ENCODE measurements at regions not wholly inside any gene's neighbourhood (a gene's known extent, or its start where the extent isn't known, plus 50 kb on each side); places are given as distances from the start of the nearest gene placed in this dataset.
"Not testable (repeated sequence)": the region's sequence is repeated elsewhere in the genome, so short reads cannot be mapped to it uniquely, and the experiment has no call there.

DNA sequence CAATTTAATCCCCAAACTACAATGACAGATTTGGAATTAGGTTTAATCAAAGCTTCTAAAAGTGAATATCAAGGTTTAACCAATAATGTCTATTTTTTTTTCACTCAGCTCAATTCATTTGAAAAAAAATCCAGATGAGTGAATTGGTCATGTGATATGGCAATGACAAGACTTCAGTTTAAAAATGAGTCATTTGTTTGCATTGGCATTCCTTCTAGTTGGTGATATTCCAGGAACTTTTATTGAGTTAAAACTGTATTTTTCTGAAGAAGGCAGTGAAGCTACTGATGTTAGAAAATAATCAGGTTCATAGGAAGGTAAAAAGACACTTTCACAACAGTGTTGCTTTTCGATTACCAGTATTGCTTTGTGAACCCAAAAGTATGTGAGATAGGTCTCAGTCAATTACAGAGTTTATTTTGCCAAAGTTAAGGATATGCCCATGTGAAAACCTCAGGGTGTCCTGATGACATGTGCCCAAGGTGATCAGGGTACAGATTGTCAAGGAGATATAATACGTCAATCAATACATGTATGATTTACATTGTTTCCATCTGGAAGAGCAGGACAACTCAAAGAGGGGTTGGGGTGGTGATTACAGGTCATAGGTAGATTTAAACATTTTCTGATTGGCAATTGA is 1214.9 kb downstream of the GALC start:
- no peak for DNase-seq

DNA sequence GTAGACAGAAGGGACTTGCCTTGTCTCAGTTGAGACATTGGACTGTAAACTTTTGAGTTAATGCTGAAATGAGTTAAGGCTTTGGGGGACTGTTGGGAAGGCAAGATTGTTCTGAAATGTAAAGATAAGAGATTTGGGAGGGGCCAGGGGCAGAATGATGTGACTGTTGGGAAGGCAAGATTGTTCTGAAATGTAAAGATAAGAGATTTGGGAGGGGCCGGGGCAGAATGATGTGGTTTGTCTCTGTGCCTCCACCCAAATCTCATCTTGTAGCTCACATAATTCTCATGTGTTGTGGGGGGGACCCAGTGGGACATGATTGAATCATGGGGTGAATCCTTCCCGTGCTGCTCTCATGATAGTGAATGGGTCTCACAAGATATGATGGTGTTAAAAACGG is 1217.1 kb downstream of the GALC start:
- DNase-seq, result not testable (repeated sequence)

DNA sequence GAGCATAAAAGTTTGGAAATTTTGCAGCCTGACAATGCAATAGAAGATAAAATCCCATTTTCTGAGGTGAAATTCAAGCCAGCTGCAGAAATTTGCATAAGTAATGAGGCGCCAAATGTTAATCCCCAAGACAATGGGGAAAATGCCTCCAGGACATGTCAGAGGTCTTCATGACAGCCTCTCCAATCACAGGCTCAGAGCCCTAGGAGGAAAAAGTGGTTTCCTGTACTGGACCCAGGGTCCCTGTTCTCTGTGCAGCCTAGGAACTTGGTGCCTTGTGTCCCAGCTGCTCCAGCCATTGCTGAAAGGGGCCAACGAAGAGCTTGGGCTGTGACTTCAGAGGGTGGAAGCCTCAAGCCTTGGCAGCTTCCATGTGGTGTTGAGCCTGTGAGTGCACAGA is 1218.1 kb downstream of the GALC start:
- DNase-seq, result no peak

DNA sequence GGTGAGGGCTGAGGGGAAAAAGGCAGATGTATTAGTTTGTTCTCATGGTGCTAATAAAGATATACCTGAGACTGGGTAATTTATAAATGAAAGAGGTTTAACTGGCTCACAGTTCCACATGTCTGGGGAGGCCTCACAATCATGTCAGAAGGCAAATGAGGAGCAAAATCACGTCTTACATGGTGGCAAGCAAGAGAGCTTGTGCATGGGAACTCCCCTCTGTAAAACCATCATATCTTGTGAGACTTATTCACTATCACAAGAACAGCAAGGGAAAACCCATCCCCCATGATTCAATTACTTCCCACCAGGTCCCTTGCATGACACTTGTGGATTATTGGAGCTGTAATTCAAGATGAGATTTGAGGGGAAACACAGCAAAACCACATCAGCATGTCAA is 1220.9 kb downstream of the GALC start:
- no peak for DNase-seq

DNA sequence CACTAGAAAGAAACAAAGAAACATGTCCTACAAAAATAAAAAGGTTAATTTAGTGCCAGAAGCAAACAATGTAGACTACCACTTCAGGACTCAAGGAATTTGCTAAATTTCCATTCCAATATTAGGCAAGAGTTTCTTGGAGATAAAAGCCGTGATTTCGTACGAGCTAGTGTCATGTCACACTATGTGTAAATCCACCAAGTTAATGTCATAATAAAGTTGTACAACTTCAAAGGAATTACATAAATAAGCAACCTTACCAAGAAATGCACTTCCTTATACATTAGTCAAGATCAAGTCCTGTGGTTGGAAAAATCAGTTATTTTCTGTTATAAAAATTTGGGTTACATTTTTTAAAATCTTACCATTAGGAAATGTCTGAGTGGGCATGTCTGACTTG is 1222.8 kb downstream of the GALC start:
- no peak for DNase-seq

DNA sequence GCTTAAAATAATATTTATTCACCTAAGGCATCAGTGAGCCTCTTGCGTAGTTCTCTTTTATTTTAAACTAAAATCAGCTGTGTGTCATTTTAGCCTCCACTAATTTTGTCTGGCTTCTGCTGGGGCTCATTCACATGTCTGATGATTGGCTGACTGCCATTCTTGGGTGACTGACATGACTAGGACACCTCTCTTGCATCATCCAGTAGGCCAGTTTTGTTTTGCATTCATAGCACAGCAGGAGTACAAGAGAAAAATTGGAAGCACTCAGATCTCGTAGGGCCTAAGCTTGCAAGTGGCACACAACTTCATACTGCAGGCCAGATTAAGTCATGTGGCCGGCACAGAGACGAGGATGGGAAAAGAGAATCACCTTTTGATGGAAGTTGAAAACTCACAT is 1226.5 kb downstream of the GALC start:
- no peak for DNase-seq

DNA sequence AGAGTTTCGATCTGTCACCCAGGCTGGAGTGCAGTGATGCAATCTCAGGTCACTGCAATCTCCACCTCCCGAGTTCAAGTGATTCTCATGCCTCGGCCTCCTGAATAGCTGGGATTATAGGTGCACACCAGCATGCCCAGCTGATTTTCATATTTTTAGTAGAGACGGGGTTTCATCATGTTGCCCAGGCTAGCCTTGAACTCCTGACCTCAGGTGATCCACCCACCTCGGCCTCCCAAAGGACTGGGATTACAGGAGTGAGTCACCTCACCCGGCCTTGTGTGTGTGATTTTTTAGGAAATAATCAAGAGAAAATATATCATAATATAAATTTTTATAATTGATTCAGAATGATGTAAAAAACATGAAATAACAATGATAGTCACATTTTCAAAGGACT is 1231.4 kb downstream of the GALC start:
- no peak for DNase-seq

DNA sequence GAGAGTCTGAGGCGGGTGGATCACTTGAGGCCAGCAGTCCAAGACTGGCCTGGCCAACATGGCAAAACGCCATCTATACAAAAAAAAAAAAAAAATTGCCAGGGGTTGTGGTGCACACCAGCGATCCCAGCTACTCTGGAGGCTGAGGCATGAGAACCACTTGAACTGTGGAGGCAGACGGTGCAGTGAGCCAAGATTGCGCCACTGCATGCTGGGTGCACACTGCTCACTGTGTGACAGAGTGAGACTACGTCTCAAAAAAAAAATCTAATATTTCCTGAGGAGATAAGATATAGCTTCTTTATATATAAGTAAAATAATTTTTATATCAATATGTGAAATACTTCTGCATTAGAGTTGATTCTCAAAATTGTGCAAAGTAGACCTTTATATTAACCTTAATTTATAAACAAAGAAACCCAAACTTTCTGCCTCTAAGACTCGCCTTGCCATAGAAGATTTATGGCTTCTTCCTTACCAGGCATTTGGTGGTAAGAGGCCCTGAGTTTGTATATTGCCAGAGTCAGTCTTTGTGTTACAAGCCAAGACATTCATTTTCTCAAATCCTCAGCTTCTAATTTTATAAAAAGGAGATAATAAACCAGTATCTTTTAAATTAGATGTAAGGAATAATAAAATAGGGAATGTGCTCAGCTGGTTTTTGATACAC is 1226.7 kb downstream of the FLRT2 start:
- no peak for DNase-seq

DNA sequence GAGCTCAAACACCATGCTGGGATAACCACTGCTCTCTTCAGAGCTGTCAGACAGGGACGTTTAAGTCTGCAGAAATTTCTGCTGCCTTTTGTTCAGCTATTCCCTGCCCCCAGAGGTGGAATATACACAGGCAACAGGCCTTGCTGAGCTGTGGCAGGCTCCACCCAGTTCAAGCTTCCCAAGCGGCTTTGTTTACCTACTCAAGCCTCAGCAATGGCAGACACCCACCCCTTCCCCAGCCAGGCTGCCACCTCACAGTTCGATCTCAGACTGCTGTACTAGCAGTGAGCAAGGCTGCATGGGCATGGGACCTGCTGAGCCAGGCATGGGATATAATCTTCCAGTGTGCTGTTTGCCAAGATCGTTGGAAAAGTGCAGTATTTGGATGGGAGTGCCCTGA is 1220.5 kb downstream of the FLRT2 start:
- not testable (repeated sequence) for DNase-seq

DNA sequence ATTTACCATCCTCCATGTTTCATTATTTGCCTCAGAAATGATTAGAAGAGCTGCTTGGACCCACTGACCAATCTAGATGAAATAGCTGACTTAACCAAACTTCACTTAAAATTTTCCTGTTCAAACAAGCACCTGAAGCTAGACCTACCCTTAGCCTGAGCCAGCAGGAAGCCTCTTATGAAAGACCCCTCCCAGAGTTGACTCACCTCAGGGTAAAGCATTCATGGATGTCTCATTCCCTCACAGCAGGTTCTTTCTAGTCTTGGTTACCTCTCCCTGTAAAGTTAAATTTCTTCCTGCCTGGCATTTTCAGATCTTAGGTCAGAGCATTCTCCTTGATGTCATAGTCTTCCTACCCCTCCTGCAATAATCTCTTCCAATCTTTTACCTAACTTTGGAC is 1209.8 kb downstream of the FLRT2 start:
- DNase-seq, result no peak

DNA sequence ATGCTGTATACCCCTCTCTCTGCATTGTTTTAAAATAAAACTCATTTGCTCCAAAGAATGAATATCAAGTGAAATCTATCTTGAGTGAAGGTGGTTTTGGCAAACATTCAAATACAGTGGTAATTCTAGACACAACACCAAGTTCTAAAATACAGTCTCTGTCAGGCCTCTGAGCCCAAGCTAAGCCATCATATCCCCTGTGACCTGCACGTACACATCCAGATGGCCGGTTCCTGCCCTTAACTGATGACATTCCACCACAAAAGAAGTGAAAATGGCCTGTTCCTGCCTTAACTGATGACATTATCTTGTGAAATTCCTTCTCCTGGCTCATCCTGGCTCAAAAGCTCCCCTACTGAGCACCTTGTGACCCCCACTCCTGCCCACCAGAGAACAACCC is 1201.5 kb downstream of the FLRT2 start:
- DNase-seq, result not testable (repeated sequence)

DNA sequence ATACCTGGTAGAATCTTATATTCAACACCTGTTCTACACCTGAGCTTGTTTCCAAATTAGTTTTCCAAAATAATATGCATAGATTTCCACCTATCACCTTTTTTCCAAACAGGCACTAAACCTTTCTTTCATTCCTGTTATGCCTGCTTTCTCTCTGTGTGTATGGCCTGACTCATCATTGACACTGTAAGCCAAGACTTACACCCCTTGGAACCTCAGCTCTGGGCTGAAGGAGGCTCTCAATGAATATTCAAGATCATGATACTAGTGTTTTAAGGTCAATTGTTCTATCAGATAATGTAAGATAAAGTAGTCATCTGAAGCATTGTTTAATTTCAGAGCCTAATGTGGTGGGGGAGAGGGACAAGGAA is 1193.3 kb downstream of the FLRT2 start:
- no peak for DNase-seq

DNA sequence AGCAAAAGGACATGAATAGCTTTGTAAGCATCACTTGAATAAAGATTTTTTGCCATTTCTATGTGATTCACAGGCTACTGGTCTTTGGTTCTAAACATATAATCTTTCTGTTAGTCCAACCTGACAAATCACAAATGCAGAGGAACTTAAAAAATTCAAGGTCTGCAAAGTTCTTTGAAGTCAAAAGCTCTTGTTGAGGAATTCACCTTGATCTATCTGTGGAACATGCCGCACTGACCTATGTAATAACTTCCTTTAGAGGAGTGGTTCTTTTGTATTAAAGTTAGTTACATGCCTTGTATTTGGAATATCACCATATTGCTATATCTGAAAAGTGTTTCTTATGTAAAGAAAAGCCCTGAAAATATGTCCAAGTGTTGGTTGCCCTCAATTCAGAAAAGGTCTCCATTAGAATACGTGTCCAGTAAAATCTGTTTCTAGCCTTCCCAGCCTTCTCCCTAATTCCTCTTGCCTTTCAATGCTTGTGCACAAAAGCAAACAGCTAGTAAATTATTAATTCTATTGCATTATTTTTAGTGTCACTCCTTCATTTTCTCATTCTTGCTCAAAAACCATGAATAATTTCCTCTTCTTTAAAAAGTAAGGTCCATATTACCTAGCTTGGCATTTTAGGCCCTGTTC is 1192.8 kb downstream of the FLRT2 start:
- DNase-seq, result no peak

DNA sequence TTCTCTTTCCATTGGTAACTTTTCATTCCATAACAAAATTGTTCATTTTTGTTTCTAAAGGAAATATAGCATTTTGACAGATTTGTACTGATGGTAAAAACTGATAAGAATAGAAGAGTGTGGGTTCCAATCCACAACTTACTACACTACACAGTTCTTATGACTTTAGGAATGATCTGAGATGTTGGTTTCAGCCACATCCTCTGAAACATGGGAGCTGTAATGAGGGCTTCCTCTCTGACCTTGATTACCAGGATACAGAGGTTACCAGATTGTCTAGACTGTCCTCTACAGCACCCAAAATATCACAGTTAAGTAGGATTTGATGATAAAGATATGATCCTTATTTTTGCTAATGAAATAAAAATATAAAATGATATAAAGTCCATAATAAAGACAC is 1184.6 kb downstream of the FLRT2 start:
- DNase-seq, result no peak

DNA sequence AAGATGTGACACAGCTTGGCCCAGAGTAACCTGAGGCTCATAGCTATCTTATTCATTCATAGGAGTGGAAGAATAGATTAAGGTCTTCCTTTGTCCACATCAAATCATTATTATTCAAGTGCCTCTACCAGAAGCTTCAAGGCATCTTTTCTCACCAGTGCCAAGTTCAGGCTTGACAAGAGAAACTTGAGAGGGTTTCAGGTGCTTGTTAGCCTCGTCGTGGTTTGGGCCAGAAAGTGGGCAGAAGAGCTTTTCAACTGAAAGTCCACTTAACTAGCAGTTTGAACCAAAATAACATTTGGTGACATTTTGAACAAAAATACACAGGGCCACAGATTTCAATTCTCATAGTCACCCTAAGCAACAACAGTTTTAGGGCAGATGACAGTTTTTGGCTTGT is 1184.2 kb downstream of the FLRT2 start:
- DNase-seq, result no peak

DNA sequence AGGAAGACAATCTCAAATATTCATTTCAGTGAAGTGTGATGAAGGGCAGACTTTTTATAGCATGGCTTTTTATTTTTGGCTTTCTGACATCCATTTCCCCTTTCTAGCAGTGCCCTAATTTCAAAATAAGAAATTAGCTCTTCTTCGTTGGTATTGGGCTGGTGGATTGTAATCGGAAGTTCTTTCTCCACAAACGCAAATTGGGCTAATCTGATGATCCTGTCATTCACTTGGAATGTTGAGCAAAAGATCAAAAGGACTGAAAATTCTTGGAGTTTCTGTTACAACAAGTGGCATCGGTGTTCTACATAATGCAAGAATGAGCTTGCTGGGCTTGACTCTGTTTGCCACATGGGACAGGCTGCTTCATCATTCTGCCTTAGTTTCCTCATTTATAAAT is 1182.8 kb downstream of the FLRT2 start:
- DNase-seq, result no peak

DNA sequence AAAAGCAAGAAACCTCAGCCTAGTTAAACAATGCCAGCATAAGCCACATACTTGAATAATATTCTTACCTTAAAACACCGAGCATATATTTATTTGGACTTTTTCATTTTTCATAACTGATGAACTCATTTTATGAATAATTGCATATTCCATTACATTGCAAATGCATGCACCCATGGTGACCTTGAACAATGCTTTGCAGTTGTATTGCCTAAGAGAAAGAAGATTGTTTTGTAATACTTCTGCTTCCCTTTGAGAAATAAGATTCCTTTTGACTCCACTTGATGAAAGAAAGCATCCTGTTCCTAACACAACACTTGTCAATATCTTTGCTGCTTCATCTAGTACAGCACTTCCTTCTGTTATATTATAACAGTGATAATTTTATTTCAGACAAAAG is 1182.2 kb downstream of the FLRT2 start:
- DNase-seq, result no peak

DNA sequence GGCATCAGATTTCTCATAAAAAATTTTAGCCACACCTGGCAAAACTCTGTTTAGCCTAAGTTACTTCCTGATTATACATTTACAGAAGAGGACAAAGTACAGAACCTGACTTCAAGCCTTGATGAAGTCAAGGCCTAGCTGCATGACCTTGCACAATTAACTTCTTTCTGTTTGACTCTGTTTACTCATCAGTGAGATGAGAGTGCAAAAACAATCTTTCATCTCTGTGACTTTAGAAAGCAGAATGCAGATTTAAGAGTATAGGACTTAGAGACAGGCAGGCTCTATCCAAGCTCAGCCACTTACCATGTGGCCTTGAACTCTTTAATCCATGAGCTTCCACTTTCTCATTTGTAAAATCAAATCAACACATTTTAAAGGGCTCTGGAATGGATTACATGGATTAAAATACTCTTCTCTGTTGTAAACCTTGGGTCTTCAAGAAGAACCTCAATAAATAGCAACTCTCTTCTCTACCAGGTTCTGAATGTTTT is 1178.9 kb downstream of the FLRT2 start:
- no peak for DNase-seq

DNA sequence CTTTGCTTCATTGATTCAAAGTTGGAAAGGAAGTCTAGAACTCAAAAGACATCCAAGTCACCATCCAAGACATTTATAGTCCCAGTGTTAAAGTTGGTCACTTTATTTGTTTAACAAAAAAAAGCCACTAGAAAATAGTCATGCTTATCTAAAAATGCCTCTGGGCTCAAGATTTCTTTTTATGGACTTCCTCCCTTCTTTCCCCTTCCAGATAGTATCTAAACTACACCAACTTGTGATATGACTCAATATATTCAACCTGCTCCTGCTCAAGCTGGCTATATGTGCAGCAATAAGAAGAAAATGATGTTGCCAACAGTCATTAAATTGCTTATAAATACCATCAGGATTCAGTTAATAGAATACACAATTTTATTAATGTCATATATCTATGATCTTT is 1177.1 kb downstream of the FLRT2 start:
- no peak for DNase-seq

DNA sequence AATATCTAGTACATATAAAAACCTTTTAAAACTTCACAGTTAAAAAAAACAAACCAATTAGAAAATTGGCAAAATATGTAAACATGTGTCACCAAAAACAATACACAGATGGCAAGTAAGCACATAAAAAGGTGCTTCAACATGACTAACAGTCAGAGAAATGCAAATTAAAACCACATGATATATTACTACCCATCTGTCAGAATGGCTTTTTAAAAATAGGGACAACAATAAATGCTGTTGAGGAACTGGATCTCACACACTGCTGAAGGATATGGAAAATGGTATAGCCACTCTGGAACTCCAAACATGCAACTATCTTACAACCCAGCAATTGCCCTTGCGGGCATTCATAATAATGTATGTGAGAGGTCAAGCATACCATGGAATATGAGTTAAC is 1153.6 kb downstream of the FLRT2 start:
- no peak for DNase-seq

DNA sequence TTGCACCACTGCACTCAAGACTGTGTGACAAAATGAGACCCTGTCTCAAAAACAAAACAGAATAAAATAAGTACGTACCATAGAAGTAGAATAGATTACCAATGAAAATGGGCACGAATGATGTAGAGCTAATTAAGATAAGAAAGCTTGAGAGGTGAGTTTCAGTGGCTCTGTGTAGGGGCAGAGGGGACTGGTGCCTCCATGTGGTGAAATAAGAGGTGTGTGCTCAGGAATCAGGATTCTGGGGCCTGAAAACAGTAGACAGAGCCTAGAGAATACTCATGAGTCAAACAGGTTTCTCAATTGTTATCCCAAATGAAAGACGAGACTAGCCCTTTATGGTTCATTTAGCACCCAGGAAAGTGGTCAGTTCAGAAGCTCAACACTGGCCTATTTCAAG is 1145.1 kb downstream of the FLRT2 start:
- DNase-seq, result no peak

DNA sequence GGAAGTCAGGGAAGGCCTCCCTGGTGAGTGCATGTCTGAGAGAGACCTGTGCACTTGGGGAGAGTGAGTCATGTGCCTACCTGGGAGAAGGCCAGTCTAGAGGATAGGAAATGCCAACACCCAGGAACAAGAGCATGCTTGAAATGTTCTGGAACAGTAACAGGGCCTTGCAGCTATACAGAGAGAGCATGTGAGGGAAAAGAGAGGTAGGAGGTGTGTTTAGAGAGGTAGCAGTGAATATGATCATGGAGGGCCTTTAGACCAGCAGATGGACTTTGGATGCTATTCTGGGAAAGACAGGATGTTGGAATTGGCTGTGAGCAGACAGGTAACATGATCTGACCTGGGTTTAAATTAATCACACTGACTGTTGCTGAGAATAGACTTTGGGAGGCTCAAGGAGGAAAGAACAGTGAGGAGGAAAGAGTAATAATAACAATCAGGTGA is 1143.6 kb downstream of the FLRT2 start:
- no peak for DNase-seq

DNA sequence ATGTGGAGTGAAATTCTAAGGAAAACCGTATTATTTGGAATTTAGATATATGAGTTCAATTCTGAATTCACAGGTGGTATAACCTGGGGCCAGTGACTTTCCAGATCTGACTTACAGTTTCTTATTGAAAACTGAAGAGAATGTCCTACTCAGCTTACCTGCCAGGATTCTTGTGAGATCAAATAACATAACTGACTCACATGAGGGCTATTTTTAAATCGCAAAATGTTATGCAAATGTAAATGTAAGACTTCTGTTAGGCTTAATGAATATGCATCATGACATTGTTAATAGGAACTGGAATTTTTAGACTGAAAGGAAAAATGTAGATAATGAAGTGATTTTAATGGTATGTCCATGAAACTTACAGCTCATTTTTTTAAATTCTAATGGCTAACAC is 1142.1 kb downstream of the FLRT2 start:
- no peak for DNase-seq

DNA sequence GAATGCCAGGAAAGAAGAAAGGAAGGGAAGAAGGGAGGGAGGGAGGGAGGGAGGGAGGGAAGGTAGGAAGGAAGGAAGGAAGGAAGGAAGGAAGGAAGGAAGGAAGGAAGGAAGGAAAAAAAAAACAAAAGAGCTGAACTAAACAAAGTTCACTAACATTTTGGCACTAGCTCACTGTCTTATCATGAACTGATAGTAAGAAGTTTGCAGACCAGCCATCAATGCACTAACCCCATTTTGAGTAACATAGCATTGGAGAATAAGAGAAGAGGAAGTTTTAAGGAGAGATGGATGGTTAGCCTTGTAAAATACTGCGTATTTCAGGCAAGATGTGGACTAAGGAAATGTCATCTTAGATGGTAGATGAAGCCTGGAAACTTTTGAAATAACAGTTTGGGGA is 1136.0 kb downstream of the FLRT2 start:
- no peak for DNase-seq

DNA sequence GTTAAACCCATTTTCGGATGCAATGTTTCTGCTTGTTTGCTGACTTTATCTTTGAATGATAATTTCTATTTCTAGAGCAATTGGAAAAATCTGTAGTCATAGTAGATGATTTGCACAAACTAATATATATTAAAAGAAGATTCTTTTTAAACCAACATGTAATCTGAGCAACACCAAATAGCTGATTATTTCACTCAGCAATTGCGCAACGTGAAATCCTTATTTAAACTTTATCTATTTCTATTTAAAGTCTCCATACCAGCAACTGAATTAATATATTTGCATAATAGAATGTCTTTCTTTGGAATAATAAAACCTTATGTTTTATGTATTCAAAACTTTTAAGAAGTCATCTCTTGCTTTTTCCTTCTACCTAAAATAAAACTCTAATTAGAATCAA is 1132.4 kb downstream of the FLRT2 start:
- no peak for DNase-seq

Measured in CD4-positive, alpha-beta T cell treated with Interferon alpha-2 for 1 hour (primary cell).